GM10266 (cell line): ENCODE measurements at regions not wholly inside any gene's neighbourhood (a gene's known extent, or its start where the extent isn't known, plus 50 kb on each side); places are given as distances from the start of the nearest gene placed in this dataset.

Experiments
- DNase-seq: peaks from one replicate; pipeline ENCODE4 v3.0.0; 2012; ENCODE audit errors: extremely low spot score
- CTCF ChIP-seq: IDR thresholded peaks from 2 replicates; pipeline ENCODE4 v1.5.1; 2012; ENCODE audit warnings: mild to moderate bottlenecking, low read depth; ENCODE audit not compliant: control insufficient read depth, insufficient read depth; ENCODE audit errors: missing control alignments

- DNase-seq: no peak
- no peak for TF ChIP-seq CTCF
These were observed 83.0 kb downstream of the TMPRSS5 start for GRCh38 chr11:113623114-113623513.

- TF ChIP-seq CTCF: no peak
These were observed 87.7 kb downstream of the TMPRSS5 start for GRCh38 chr11:113618360-113618759.

GRCh38 chr11:113615773-113616172 is 90.3 kb downstream of the TMPRSS5 start:
- TF ChIP-seq CTCF: no peak
- no peak for DNase-seq

More at GRCh38 chr11:113618360-113618759, 87.7 kb downstream of the TMPRSS5 start:
- no peak for DNase-seq

- no peak for DNase-seq
- TF ChIP-seq CTCF: no peak
These were observed 91.0 kb downstream of the TMPRSS5 start for GRCh38 chr11:113615098-113615497.

GRCh38 chr11:113614097-113614496 is 92.0 kb downstream of the TMPRSS5 start:
- no peak for TF ChIP-seq CTCF
- DNase-seq: no peak

- TF ChIP-seq CTCF: no peak
- no peak for DNase-seq
These were observed 92.5 kb downstream of the TMPRSS5 start for GRCh38 chr11:113613619-113614018.

GRCh38 chr11:113604186-113604585 is 101.9 kb downstream of the TMPRSS5 start:
- no peak for DNase-seq
- no peak for TF ChIP-seq CTCF
